K562 (cell line): ENCODE measurements at regions not wholly inside any gene's neighbourhood (a gene's known extent, or its start where the extent isn't known, plus 50 kb on each side); places are given as distances from the start of the nearest gene placed in this dataset.

ENCODE experiments used
- ATAC-seq: fragments of 200-7000 bp; cut with Tn5 transposase; 3 replicates; pipeline ENCODE4 v1.9.1; 2020; ENCODE audit warnings: moderate library complexity
- BruUV-seq: library from RNA; stranded (reverse); fragments of 400-500 nt; replicated peaks from 2 replicates; lab custom pipeline; 2021; lab: Mats Ljungman, UMichigan
- CTCF ChIA-PET: fragments of 300-600 bp; formaldehyde crosslinking; extraction: SDS; loops from one replicate; lab custom pipeline; 2021; ENCODE audit warnings: low intra/inter-chr PET ratio; lab: Yijun Ruan, JAX
- POLR2A ChIA-PET: fragments of 300-600, 350-650 bp; sonication (Branson Sonifier 250); formaldehyde crosslinking; extraction: SDS; loops from one replicate; lab custom pipeline; 2021; ENCODE audit warnings: antibody characterized with exemption, inconsistent platforms; lab: Yijun Ruan, JAX
- DNase-seq, 4 experiments: peaks; one replicate each; pipeline versions ENCODE4 v3.0.0 to v3.0.0-alpha.2; 2011 to 2018; ENCODE audit warnings: low spot score in 3 of 4, mixed read lengths in 3 of 4; ENCODE audit errors: extremely low read depth in 1 of 4
- FAIRE-seq: peaks from 2 replicates; lab custom pipeline; 2011; peaks lifted over from hg19 to GRCh38; lab: Jason Lieb, UNC
- H2AFZ ChIP-seq: 2 replicates; pipeline ENCODE4 v1.6.0; 2011; ENCODE audit warnings: low read depth, low read length, control low read depth, inconsistent platforms
- H3K27ac ChIP-seq: fragments of 200-600 bp; 3 replicates; pipeline ENCODE4 v1.8.0; 2011; ENCODE audit warnings: low read depth, mild to moderate bottlenecking, control low read depth, inconsistent platforms, low read length, moderate library complexity, mixed read lengths; ENCODE audit errors: extremely low read depth
- H3K27me3 ChIP-seq, 2 experiments: fragments of 300-600 bp in 1 of 2; 2 replicates in 1 of 2; 3 replicates in 1 of 2; pipeline versions ENCODE4 v1.6.0 to v1.8.0; 2011; ENCODE audit warnings: inconsistent platforms in 2 of 2, low read length in 2 of 2, mild to moderate bottlenecking in 1 of 2, mixed read lengths in 1 of 2, moderate library complexity in 1 of 2; ENCODE audit not compliant: control insufficient read depth in 2 of 2, insufficient read depth in 2 of 2
- H3K36me3 ChIP-seq: fragments of 300-600 bp; 3 replicates; pipeline ENCODE4 v1.8.0; 2011; ENCODE audit warnings: mild to moderate bottlenecking, low read length, inconsistent platforms; ENCODE audit not compliant: control insufficient read depth, insufficient read depth
- H3K4me1 ChIP-seq, 2 experiments: fragments of 200-600 bp in 1 of 2; replicated peaks in 1 of 2; 2 replicates in 1 of 2; 3 replicates in 1 of 2; pipeline versions ENCODE4 v1.5.1 to v1.8.0; 2011; ENCODE audit warnings: inconsistent platforms in 2 of 2, low read length in 2 of 2, mild to moderate bottlenecking in 1 of 2, mixed read lengths in 1 of 2, moderate library complexity in 1 of 2; ENCODE audit not compliant: control insufficient read depth in 2 of 2, insufficient read depth in 2 of 2
- H3K4me2 ChIP-seq: 2 replicates; pipeline ENCODE4 v1.6.1; 2011; ENCODE audit warnings: low read length, control low read depth, inconsistent platforms, mixed read lengths; ENCODE audit not compliant: insufficient read depth
- H3K4me3 ChIP-seq: fragments of 200-600 bp; sonication (generic), shearing (Covaris generic); 2 replicates; pipeline ENCODE4 v1.5.1; 2016; ENCODE audit warnings: control low read depth, inconsistent platforms
- H3K79me2 ChIP-seq: fragments of 200-600 bp; 3 replicates; pipeline ENCODE4 v1.8.0; 2011; ENCODE audit warnings: low read length, inconsistent platforms; ENCODE audit not compliant: control insufficient read depth, insufficient read depth
- H3K9ac ChIP-seq, 2 experiments: 2 replicates each; pipeline versions ENCODE4 v1.6.0 to v1.6.1; 2011; ENCODE audit warnings: low read depth in 2 of 2, low read length in 2 of 2, control low read depth in 1 of 2, inconsistent platforms in 1 of 2, mild to moderate bottlenecking in 1 of 2, mixed read lengths in 1 of 2; ENCODE audit not compliant: insufficient read depth in 1 of 2
- H3K9me1 ChIP-seq: one replicate; pipeline ENCODE4 v1.6.0; 2011; ENCODE audit warnings: inconsistent platforms, mild to moderate bottlenecking, low read length, moderate library complexity; ENCODE audit not compliant: control insufficient read depth, insufficient read depth
- H3K9me3 ChIP-seq: replicated peaks from 2 replicates; pipeline ENCODE4 v1.5.1; 2011; ENCODE audit warnings: low read depth, low read length, inconsistent platforms; ENCODE audit not compliant: control insufficient read depth, insufficient read depth
- H4K20me1 ChIP-seq: replicated peaks from 2 replicates; pipeline ENCODE4 v1.6.1; 2011; ENCODE audit warnings: low read length, inconsistent platforms, mixed read lengths; ENCODE audit not compliant: control insufficient read depth, insufficient read depth
- ATF6 ChIP-seq: sonication (generic); formaldehyde crosslinking; IDR thresholded peaks from 2 replicates; pipeline ENCODE4 v1.4.0; 2020; ENCODE audit warnings: mild to moderate bottlenecking, missing genetic modification reagents
- CREB5 ChIP-seq: fragments of 250-450 bp; sonication (Bioruptor Pico); IDR thresholded peaks from 2 replicates; pipeline ENCODE4 v1.5.0; 2020; ENCODE audit warnings: mild to moderate bottlenecking
- CTBP1 ChIP-seq: fragments of 450-650 bp; IDR thresholded peaks from 2 replicates; pipeline ENCODE4 v1.6.1; 2016; ENCODE audit warnings: borderline replicate concordance
- MXI1 ChIP-seq: IDR thresholded peaks from 2 replicates; pipeline ENCODE4 v1.6.1; 2011; ENCODE audit warnings: low read depth, mild to moderate bottlenecking, improper control_type of control experiment, low read length
- NR0B1 ChIP-seq: fragments of 450-650 bp; IDR thresholded peaks from one replicate; pipeline ENCODE4 v1.6.1; 2018; ENCODE audit warnings: mild to moderate bottlenecking, moderate library complexity; ENCODE audit not compliant: partially characterized antibody
- TCF7 ChIP-seq: sonication (generic); IDR thresholded peaks from 2 replicates; pipeline ENCODE4 v1.6.1; 2016; ENCODE audit warnings: antibody characterized with exemption, borderline replicate concordance
- THAP7 ChIP-seq: fragments of 250-450 bp; sonication (Bioruptor Pico); IDR thresholded peaks from 2 replicates; pipeline ENCODE4 v1.5.0; 2021
- ZNF143 ChIP-seq: sonication (generic); formaldehyde crosslinking; IDR thresholded peaks from 2 replicates; pipeline ENCODE4 v1.9.0; 2022; ENCODE audit warnings: mild to moderate bottlenecking, missing genetic modification reagents
- ZNF146 ChIP-seq: IDR thresholded peaks from one replicate; pipeline ENCODE4 v1.6.1; 2018; ENCODE audit warnings: missing compliant biosample characterization; ENCODE audit not compliant: unreplicated experiment
- ZNF217 ChIP-seq: sonication (generic); formaldehyde crosslinking; IDR thresholded peaks from 2 replicates; pipeline ENCODE4 v1.8.0; 2022; ENCODE audit warnings: mild to moderate bottlenecking, missing genetic modification reagents
- ZNF551 ChIP-seq: fragments of 250-450 bp; sonication (Bioruptor Pico); IDR thresholded peaks from 2 replicates; pipeline ENCODE4 v1.5.0; 2021; ENCODE audit warnings: mild to moderate bottlenecking, moderate library complexity
- WGBS: fragments of 100-300 bp; shearing (Covaris generic); methylation state at CpG from one replicate; pipeline ENCODE4 v1.1.6; 2016; ENCODE audit warnings: low coverage, mixed read lengths; ENCODE audit not compliant: insufficient coverage; ENCODE audit errors: missing lambda C conversion rate; 5-methylcytosine and 5-hydroxymethylcytosine counted together
- in situ Hi-C: fragments of 300-500 bp; cut with MboI; formaldehyde crosslinking; loops from 4 replicates; pipeline ENCODE4 v1.15.0; 2018; ENCODE audit warnings: inconsistent platforms, mixed read lengths
- intact Hi-C: fragments of 100-400 bp; cut with micrococcal nuclease; formaldehyde crosslinking; loops from 2 replicates; pipeline ENCODE4 v1.14.2; 2022
- TF ChIP-seq, protein P1 (sequence below): fragments of 250-450 bp; sonication (Bioruptor Pico); IDR thresholded peaks from 2 replicates; pipeline ENCODE4 v1.8.0; 2022; ENCODE audit warnings: inconsistent platforms
- TF ChIP-seq, protein P2 (sequence below), 2 experiments: fragments of 200-800 bp in 1 of 2; sonication (Bioruptor generic) in 1 of 2; sonication (generic) in 1 of 2; formaldehyde crosslinking in 1 of 2; IDR thresholded peaks in 1 of 2; conservative IDR thresholded peaks in 1 of 2; 2 replicates each; pipeline versions ENCODE4 v1.5.0 to v1.6.1; 2016 to 2020; ENCODE audit warnings: missing compliant biosample characterization in 1 of 2, missing genetic modification characterization in 1 of 2, missing genetic modification reagents in 1 of 2

- TF ChIP-seq ZNF217 (CRISPR knock-in tag) = no peak
- TF ChIP-seq ZNF551 (CRISPR knock-in tag) = no peak
- TF ChIP-seq MXI1 = no peak
- TF ChIP-seq THAP7 = no peak
Observed at GRCh38 chr17:34126965-34127364, 128.1 kb upstream of the CCL2 start (continued).

GRCh38 chr17:34130544-34130943 is 124.5 kb upstream of the CCL2 start:
- ChIA-PET POLR2A (no interaction called here), CTCF (no interaction called here)
- no peaks in the 10 kb centered on the region for H3K9me1 ChIP-seq
- BruUV-seq = no TSS peak
- no peak overlapping the region for H3K4me2 ChIP-seq
- intact Hi-C loops (no loop called here), in situ Hi-C loops (no loop called here)
- H3K27me3 ChIP-seq = peaks cover 0 to 10% of the 10 kb centered on the region in 2 experiments; a peak in 2 of 5 replicates
- 0% methylated on average over 2 of the region's 2 CpGs for WGBS
- no peak overlapping the region for H3K4me3 ChIP-seq
- no peaks in the 10 kb centered on the region for H3K4me1 ChIP-seq
- H3K36me3 ChIP-seq = no peaks in the 10 kb centered on the region
- no peaks in the 10 kb centered on the region for H3K9me3 ChIP-seq
- DNase-seq (no peak), ATAC-seq (no peak), FAIRE-seq (no peak)
- no peak overlapping the region for H2AFZ ChIP-seq
- no peak overlapping the region for H3K27ac ChIP-seq
- H3K9ac ChIP-seq = no peak overlapping the region
- no peaks in the 10 kb centered on the region for H4K20me1 ChIP-seq
- H3K79me2 ChIP-seq = no peaks in the 10 kb centered on the region
- no peak for TF ChIP-seq ZNF146 (CRISPR knock-in tag)
- TF ChIP-seq CTBP1 = no peak
- TF ChIP-seq TCF7 = no peak
- TF ChIP-seq, protein P1, sequence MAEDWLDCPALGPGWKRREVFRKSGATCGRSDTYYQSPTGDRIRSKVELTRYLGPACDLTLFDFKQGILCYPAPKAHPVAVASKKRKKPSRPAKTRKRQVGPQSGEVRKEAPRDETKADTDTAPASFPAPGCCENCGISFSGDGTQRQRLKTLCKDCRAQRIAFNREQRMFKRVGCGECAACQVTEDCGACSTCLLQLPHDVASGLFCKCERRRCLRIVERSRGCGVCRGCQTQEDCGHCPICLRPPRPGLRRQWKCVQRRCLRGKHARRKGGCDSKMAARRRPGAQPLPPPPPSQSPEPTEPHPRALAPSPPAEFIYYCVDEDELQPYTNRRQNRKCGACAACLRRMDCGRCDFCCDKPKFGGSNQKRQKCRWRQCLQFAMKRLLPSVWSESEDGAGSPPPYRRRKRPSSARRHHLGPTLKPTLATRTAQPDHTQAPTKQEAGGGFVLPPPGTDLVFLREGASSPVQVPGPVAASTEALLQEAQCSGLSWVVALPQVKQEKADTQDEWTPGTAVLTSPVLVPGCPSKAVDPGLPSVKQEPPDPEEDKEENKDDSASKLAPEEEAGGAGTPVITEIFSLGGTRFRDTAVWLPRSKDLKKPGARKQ (CRISPR knock-in tag) = no peak
- TF ChIP-seq ZNF143 = no peak
- TF ChIP-seq CREB5 (CRISPR knock-in tag) = no peak
- no peak for TF ChIP-seq NR0B1
- no peak for TF ChIP-seq ATF6
- TF ChIP-seq, protein P2, sequence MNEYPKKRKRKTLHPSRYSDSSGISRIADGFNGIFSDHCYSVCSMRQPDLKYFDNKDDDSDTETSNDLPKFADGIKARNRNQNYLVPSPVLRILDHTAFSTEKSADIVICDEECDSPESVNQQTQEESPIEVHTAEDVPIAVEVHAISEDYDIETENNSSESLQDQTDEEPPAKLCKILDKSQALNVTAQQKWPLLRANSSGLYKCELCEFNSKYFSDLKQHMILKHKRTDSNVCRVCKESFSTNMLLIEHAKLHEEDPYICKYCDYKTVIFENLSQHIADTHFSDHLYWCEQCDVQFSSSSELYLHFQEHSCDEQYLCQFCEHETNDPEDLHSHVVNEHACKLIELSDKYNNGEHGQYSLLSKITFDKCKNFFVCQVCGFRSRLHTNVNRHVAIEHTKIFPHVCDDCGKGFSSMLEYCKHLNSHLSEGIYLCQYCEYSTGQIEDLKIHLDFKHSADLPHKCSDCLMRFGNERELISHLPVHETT (CRISPR knock-in tag; conservative IDR thresholded peaks at IDR 0.05 in 1 of 2, IDR thresholded peaks at IDR 0.05 in 1 of 2) = no peak
